MM.1S (cell line): ENCODE measurements at regions not wholly inside any gene's neighbourhood (a gene's known extent, or its start where the extent isn't known, plus 50 kb on each side); places are given as distances from the start of the nearest gene placed in this dataset.

Experiments
- CTCF ChIP-seq: fragments of 300-600 bp; sonication (generic); IDR thresholded peaks from 2 replicates; pipeline ENCODE4 v1.5.1; 2016; ENCODE audit warnings: antibody characterized with exemption, low read length, mixed read lengths
- EZH2 ChIP-seq: fragments of 300-600 bp; sonication (generic); optimal IDR thresholded peaks from 2 replicates; pipeline ENCODE3; 2017; ENCODE audit warnings: low read depth, mild to moderate bottlenecking, antibody characterized with exemption, low read length, mixed read lengths
- EZH2phosphoT487 ChIP-seq: fragments of 300-600 bp; sonication (generic); IDR thresholded peaks from 2 replicates; pipeline ENCODE4 v1.6.1; 2018; ENCODE audit warnings: antibody characterized with exemption, low read length

GRCh38 chrX:73932522-73932921, 80.0 kb upstream of the XIST start:
- TF ChIP-seq CTCF: no peak
- TF ChIP-seq EZH2phosphoT487: no peak
- TF ChIP-seq EZH2: no peak
